CD14-positive monocyte (primary cell): ENCODE measurements at regions not wholly inside any gene's neighbourhood (a gene's known extent, or its start where the extent isn't known, plus 50 kb on each side); places are given as distances from the start of the nearest gene placed in this dataset.
A peak's percentile ranks its signal among the peaks of the same experiment; 100 is the strongest.

Experiments used
- DNase-seq, 3 donors: peaks; one replicate each; pipeline ENCODE4 v3.0.0-alpha.2; 2011 to 2022
- H2AFZ ChIP-seq: 2 replicates; pipeline ENCODE4 v1.6.0; 2012; ENCODE audit warnings: mild to moderate bottlenecking, low read depth, low read length, inconsistent platforms; ENCODE audit not compliant: insufficient read depth, poor library complexity, severe bottlenecking
- H3K27ac ChIP-seq, 2 donors: 1 replicate in 1 of 2; 2 replicates in 1 of 2; pipeline ENCODE4 v1.5.1; 2012 to 2013; ENCODE audit warnings: low read length in 2 of 2, control low read depth in 1 of 2, inconsistent platforms in 1 of 2, low read depth in 1 of 2, mild to moderate bottlenecking in 1 of 2
- H3K27me3 ChIP-seq, 2 donors: one replicate each; pipeline versions ENCODE4 v1.6.0 to v1.6.1; 2011 to 2013; ENCODE audit warnings: low read length in 2 of 2; ENCODE audit not compliant: control insufficient read depth in 2 of 2, insufficient read depth in 2 of 2
- H3K36me3 ChIP-seq, 2 donors: replicated peaks in 1 of 2; 1 replicate in 1 of 2; 2 replicates in 1 of 2; pipeline versions ENCODE4 v1.5.1 to v1.6.1; 2012 to 2013; ENCODE audit warnings: low read length in 2 of 2, control low read depth in 1 of 2, inconsistent platforms in 1 of 2, mild to moderate bottlenecking in 1 of 2; ENCODE audit not compliant: insufficient read depth in 2 of 2, control insufficient read depth in 1 of 2
- H3K4me1 ChIP-seq, 2 donors: 1 replicate in 1 of 2; 2 replicates in 1 of 2; pipeline versions ENCODE4 v1.5.1 to v1.6.1; 2012 to 2013; ENCODE audit warnings: low read length in 2 of 2, control low read depth in 1 of 2, inconsistent platforms in 1 of 2, mild to moderate bottlenecking in 1 of 2, moderate library complexity in 1 of 2; ENCODE audit not compliant: insufficient read depth in 2 of 2, control insufficient read depth in 1 of 2
- H3K4me2 ChIP-seq: replicated peaks from 2 replicates; pipeline ENCODE3; 2012; ENCODE audit warnings: low read length, moderate library complexity, mild to moderate bottlenecking; ENCODE audit not compliant: poor library complexity, severe bottlenecking; ENCODE audit errors: extremely low read depth
- H3K4me3 ChIP-seq, 3 experiments: fragments of 200-600 bp in 1 of 3; sonication (generic) in 1 of 3; replicated peaks in 1 of 3; 1 replicate in 2 of 3; 2 replicates in 1 of 3; pipeline ENCODE4 v1.5.1; 2011 to 2013; ENCODE audit warnings: low read length in 3 of 3, mild to moderate bottlenecking in 3 of 3, control low read depth in 2 of 3, low read depth in 2 of 3, inconsistent platforms in 1 of 3, moderate library complexity in 1 of 3
- H3K79me2 ChIP-seq: 2 replicates; pipeline ENCODE4 v1.6.0; 2012; ENCODE audit warnings: mild to moderate bottlenecking, control low read depth, inconsistent platforms, low read length, moderate library complexity; ENCODE audit not compliant: insufficient read depth
- H3K9ac ChIP-seq: 2 replicates; pipeline ENCODE4 v1.6.0; 2017; ENCODE audit warnings: low read length, mild to moderate bottlenecking; ENCODE audit not compliant: insufficient read depth, poor library complexity, severe bottlenecking
- H3K9me3 ChIP-seq, 2 donors: replicated peaks in 1 of 2; 1 replicate in 1 of 2; 2 replicates in 1 of 2; pipeline versions ENCODE4 v1.5.1 to v1.6.1; 2012 to 2013; ENCODE audit warnings: low read length in 2 of 2, control low read depth in 1 of 2; ENCODE audit not compliant: control insufficient read depth in 1 of 2, insufficient read depth in 1 of 2
- H4K20me1 ChIP-seq: 2 replicates; pipeline ENCODE4 v1.6.0; 2012; ENCODE audit warnings: mild to moderate bottlenecking, low read length, control low read depth, moderate library complexity; ENCODE audit not compliant: insufficient read depth
- H3K27ac Mint-ChIP-seq, 7 donors: one replicate each; pipeline ENCODE4 v1.8.0; 2020; ENCODE audit warnings: mild to moderate bottlenecking in 7 of 7, mixed read lengths in 7 of 7, moderate library complexity in 6 of 7, inconsistent platforms in 2 of 7
- H3K27me3 Mint-ChIP-seq, 3 donors: one replicate each; pipeline ENCODE4 v1.8.0; 2021 to 2022; ENCODE audit warnings: low read depth in 3 of 3, mild to moderate bottlenecking in 3 of 3, mixed read lengths in 3 of 3, moderate library complexity in 3 of 3, inconsistent platforms in 1 of 3
- H3K36me3 Mint-ChIP-seq, 2 donors: one replicate each; pipeline ENCODE4 v1.8.0; 2020; ENCODE audit warnings: mixed read lengths in 2 of 2, inconsistent platforms in 1 of 2, mild to moderate bottlenecking in 1 of 2
- H3K4me1 Mint-ChIP-seq: one replicate; pipeline ENCODE4 v1.8.0; 2020; ENCODE audit warnings: mild to moderate bottlenecking, mixed read lengths
- H3K4me3 Mint-ChIP-seq, 2 donors: one replicate each; pipeline ENCODE4 v1.8.0; 2020; ENCODE audit warnings: mild to moderate bottlenecking in 2 of 2, mixed read lengths in 2 of 2, moderate library complexity in 1 of 2
- H3K9me3 Mint-ChIP-seq, 7 donors: one replicate each; pipeline ENCODE4 v1.8.0; 2020 to 2022; ENCODE audit warnings: mixed read lengths in 7 of 7, mild to moderate bottlenecking in 6 of 7, moderate library complexity in 6 of 7, inconsistent platforms in 2 of 7
- WGBS: methylation state at CpG from one replicate; pipeline ENCODE4 v1.1.5; 2013; ENCODE audit warnings: missing lambda C conversion rate; ENCODE audit not compliant: insufficient coverage; 5-methylcytosine and 5-hydroxymethylcytosine counted together
- intact Hi-C, 2 donors: fragments of 100-400 bp; cut with micrococcal nuclease; formaldehyde crosslinking; loops; one replicate each; pipeline versions ENCODE4 v1.15.0 to v1.15.1; 2023
- TF ChIP-seq, protein P1 (sequence below): fragments of 200-600 bp; IDR thresholded peaks from one replicate; pipeline ENCODE4 v1.8.0; 2022; ENCODE audit warnings: antibody characterized with exemption, mild to moderate bottlenecking

DNA sequence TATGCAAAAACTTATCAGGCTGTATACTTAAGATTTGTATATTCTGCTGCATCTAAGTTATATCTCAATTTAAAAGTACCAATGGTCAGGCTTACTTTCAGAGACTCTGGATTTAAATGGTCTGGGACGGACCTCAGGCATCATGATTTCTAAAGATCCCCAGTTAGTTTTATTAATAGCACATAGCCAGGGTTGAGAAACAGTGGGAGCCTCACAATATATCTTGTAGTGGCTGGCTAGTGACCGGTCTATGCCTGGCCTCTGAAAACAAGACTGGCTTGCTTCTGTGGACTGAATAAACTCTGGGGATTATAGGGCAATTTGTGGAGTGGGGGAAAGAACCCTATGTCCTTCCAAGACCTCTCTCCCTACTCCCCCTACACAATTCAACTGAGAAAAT lies 162.5 kb upstream of the SLC1A4 start:
- peaks cover 0 to 5% (median 2%) of the 10 kb centered on the region in 7 donors for H3K9me3 Mint-ChIP-seq

DNA sequence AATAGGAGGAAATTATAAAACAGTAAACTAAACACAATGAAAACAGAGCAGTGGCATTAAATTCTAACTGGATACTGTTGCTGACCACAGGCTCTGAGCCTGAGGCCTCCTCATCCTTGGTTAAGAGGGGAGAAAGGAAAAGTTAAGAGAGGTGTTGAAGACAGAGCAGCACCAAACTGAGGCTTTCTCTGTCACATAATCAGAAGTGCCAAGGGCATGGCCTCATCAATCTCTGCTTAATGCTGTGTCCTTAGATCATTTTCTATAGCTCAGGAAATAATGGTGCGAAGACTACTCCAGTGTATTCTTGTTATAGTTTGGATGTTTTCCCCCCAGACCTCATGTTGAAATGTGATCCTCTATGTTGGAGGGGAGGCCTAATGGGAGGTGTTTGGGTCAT lies 160.9 kb upstream of the SLC1A4 start:
- no peak overlapping the region for H3K4me3 ChIP-seq
- no peaks in the 10 kb centered on the region for H3K36me3 ChIP-seq
- peak overlapping the region in 1 of 7 donors; percentile 27 for H3K27ac Mint-ChIP-seq
- H3K4me2 ChIP-seq = no peak overlapping the region
- no peaks in the 10 kb centered on the region for H3K9me3 ChIP-seq
- TF ChIP-seq, protein P1, sequence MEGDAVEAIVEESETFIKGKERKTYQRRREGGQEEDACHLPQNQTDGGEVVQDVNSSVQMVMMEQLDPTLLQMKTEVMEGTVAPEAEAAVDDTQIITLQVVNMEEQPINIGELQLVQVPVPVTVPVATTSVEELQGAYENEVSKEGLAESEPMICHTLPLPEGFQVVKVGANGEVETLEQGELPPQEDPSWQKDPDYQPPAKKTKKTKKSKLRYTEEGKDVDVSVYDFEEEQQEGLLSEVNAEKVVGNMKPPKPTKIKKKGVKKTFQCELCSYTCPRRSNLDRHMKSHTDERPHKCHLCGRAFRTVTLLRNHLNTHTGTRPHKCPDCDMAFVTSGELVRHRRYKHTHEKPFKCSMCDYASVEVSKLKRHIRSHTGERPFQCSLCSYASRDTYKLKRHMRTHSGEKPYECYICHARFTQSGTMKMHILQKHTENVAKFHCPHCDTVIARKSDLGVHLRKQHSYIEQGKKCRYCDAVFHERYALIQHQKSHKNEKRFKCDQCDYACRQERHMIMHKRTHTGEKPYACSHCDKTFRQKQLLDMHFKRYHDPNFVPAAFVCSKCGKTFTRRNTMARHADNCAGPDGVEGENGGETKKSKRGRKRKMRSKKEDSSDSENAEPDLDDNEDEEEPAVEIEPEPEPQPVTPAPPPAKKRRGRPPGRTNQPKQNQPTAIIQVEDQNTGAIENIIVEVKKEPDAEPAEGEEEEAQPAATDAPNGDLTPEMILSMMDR = no peak
- peaks cover 0 to 4% (median 0%) of the 10 kb centered on the region in 3 donors for H3K27me3 Mint-ChIP-seq
- no peak overlapping the region for H3K9ac ChIP-seq
- no peak overlapping the region for H3K4me3 Mint-ChIP-seq
- WGBS = no CpG with 5 or more reads among the region's 1 CpG
- intact Hi-C loops = loop anchor here in 1 of 2 donors (5.0 kb wide), 1 partner anchor 34 kb away; no protein-coding TSS in a partner anchor
- no peaks in the 10 kb centered on the region for H3K27me3 ChIP-seq
- H3K36me3 Mint-ChIP-seq = no peaks in the 10 kb centered on the region
- no peak overlapping the region for H2AFZ ChIP-seq
- H3K4me1 ChIP-seq = peaks cover 37 to 51% of the 10 kb centered on the region in 2 donors
- no peak for DNase-seq
- H3K4me1 Mint-ChIP-seq = peaks cover 45% of the 10 kb centered on the region
- H4K20me1 ChIP-seq = no peaks in the 10 kb centered on the region
- H3K79me2 ChIP-seq = no peaks in the 10 kb centered on the region
- H3K9me3 Mint-ChIP-seq = peaks cover 0 to 5% (median 2%) of the 10 kb centered on the region in 7 donors
- no peak overlapping the region for H3K27ac ChIP-seq

More for the DNA sequence above, 162.5 kb upstream of the SLC1A4 start:
- no peak overlapping the region for H3K4me2 ChIP-seq
- H3K4me3 ChIP-seq = no peak overlapping the region
- H3K27me3 ChIP-seq = no peaks in the 10 kb centered on the region
- H3K9ac ChIP-seq = no peak overlapping the region
- Mint-ChIP-seq H3K27ac (peak overlapping the region in 3 of 7 donors; percentile 2 to 54 (median 6)), H3K27me3 (peaks cover 0 to 2% (median 0%) of the 10 kb centered on the region in 3 donors), H3K4me1 (peaks cover 38% of the 10 kb centered on the region), H3K4me3 (no peak overlapping the region), H3K36me3 (no peaks in the 10 kb centered on the region)
- DNase-seq = no peak
- no peaks in the 10 kb centered on the region for H3K9me3 ChIP-seq
- no peaks in the 10 kb centered on the region for H3K79me2 ChIP-seq
- no peak overlapping the region for H3K27ac ChIP-seq
- H3K4me1 ChIP-seq = peaks cover 33 to 42% of the 10 kb centered on the region in 2 donors
- 60% methylated on average over 1 of the region's 2 CpGs for WGBS
- TF ChIP-seq, protein P1 = no peak
- H2AFZ ChIP-seq = no peak overlapping the region
- H4K20me1 ChIP-seq = no peaks in the 10 kb centered on the region
- intact Hi-C loops = loop anchor here in 1 of 2 donors (5.0 kb wide), 1 partner anchor 36 kb away; no protein-coding TSS in a partner anchor
- no peaks in the 10 kb centered on the region for H3K36me3 ChIP-seq
